Stimulated activated CD4-positive, alpha-beta T cell treated with anti-CD3 and anti-CD28 coated beads, TNF-alpha, amount 100 ng/mL, for 24 hours (primary cell): ENCODE measurements at regions not wholly inside any gene's neighbourhood (a gene's known extent, or its start where the extent isn't known, plus 50 kb on each side); places are given as distances from the start of the nearest gene placed in this dataset.

ENCODE experiments used
- DNase-seq, 3 experiments: peaks; one replicate each; pipeline ENCODE4 v3.0.0-alpha.2; 2020; ENCODE audit warnings: low read depth in 3 of 3

GRCh38 chr2:234339011-234339410, 157.9 kb downstream of the ARL4C start:
- no peak for DNase-seq

DNA sequence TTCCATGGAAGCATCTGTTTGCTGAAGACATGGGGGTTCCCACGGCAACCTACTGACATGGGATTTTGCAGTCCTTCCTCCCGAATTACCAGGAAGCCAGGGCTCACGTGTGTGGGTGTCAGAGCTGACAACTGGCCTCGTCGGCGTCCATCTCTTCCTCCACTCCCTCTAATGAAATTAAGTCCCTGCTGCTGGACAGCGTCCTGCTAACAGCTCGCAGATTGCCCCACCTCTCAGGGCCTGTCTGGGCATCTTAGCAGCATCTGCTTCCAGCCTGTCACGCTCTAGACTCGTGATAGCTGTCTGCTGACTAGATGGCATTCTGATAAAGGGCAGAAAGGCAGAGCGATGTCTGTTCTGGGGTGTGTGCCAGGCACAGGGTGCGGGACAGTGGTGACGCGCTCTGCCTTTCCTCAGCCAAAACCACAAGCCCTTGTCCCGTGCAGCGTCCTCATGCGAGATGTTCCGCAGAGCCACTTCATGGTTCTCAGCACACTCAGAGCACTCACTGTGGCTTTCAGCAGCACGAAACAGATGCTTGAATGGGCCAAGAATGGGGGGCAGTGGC, 161.1 kb downstream of the ARL4C start:
- DNase-seq = peak in 2 of 3 experiments; percentile 4 to 47

- DNase-seq = no peak
These were observed 162.1 kb downstream of the ARL4C start for GRCh38 chr2:234334756-234335155.

DNA sequence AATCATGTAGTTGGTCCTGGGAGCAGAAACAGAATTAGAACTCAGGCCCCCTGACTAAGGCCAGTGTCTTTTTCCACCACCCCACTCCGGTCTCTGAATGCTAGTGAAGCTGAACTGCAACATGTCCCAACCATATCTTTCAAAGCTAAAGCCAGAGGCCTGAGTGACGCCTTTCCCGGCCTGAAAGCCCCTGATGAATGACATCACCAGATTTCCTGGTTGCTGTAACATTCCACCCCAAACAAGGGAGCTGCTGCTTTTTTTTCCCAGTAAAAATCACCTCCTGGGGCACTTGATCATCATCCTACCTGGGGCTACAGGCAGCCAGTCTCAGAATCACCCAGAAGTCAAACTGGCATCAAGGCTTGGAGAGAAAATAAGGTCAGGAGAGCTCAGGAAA, 162.7 kb downstream of the ARL4C start:
- DNase-seq = no peak

DNA sequence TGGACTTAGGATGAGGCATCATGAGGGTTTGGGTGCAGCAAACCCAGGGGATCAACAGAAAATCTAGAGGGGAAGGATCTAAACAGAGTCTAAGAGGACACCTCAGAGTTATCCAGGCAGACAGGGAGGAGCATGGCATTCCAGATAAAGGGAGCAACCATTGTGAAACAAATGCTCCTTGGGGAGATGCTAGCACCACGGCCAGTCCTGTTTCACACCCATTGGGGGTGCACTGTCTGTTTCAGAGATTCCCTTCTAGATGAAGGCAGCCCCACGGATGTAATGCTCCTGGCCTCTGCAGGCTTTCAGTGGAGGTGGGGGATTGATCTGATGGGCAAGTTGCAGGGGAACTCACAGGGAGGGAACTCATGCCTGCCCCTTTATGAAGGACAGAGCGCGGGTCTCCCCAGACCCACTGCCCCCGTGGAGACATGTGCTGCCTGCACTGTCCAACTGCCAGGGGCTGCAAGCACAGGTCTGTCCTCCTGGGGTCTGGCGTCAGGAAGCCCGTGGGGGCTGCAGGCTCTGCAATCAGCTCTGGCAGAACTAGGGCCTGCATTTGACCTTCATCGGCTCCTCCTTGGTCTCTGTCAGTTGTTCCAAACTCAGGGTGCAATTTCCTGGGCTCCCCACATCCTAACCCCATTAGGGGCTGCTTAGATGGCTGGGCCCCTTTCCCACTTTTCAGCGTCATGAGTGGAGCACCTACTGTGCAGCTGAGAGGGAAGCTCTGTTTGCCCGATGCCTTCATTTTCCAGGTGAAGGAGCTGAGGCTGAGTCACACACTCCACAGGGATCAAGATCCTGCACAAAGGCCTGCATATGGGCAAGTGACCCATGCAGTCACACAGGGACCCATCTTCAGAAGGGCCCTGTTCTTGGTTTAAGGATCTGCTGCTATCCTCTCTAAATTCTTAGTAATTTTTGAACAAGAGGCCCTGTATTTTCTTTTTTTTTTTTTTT, 163.4 kb downstream of the ARL4C start:
- DNase-seq = no peak

GRCh38 chr2:234331966-234332365, 164.9 kb downstream of the ARL4C start:
- DNase-seq = no peak

- no peak for DNase-seq
These were observed 165.3 kb downstream of the ARL4C start for GRCh38 chr2:234331566-234331965.

GRCh38 chr2:234330902-234331301, 166.0 kb downstream of the ARL4C start:
- DNase-seq = no peak

DNA sequence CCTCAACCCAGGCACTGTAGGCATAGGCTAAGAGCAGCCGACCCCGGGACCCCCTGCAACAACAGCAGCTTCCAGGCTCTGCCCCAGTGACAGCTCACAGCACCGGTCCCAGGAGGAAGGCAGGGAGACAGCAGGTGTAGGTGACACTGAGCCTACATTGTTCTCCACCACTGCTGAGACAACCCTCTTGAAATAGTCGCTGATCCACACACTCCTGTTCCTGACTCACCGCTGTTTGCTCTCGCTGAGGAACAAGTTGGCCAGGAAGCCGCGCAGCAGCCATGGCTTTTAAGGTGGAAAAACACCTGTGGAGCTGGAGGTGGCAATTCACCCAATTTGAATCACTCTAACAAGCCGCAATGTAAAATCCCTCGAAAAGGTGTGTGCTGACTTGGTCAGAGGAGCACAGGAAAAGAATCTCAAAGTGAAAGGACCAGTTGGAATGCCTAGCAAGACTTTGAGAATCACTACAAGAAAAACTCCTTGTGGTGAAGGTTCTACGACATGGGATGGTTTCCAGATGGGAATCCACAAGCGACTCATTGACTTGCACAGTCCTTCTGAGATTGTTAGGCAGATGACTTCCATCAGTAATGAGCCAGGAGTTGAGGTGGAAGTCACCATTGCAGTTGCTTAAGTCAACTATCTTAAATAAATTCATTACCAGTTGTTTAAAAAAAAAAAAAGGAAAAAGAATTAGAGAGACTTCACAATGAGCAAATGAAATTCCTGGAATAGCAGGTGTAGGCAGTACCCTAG, 167.5 kb downstream of the ARL4C start:
- DNase-seq = no peak

DNA sequence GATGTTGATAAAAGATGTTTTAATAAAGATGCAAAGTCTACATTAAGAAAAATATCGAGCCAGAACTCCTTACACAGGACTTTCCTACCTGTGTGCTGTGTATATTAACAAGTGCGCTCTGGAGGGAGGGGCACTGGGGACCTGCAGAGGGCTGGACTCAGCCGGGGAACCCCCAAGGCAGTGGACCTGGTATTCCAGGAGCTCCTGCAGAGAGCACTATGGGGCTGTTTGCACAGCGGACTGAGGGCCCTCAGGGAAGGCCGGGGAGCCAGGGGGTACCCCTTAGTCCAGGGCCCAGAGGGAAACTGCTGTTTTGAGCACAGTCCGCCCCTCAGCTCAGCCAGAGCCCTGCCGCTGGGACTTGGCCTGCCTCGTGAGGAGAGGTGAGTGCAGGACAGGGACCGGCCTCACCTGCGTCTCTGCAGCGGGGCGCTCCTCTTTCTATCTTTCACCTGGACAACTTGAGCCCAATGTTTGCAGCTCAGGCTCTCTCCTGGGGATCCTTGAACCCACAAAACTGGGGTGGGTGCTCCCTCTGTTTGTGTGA, 168.4 kb downstream of the ARL4C start:
- no peak for DNase-seq

DNA sequence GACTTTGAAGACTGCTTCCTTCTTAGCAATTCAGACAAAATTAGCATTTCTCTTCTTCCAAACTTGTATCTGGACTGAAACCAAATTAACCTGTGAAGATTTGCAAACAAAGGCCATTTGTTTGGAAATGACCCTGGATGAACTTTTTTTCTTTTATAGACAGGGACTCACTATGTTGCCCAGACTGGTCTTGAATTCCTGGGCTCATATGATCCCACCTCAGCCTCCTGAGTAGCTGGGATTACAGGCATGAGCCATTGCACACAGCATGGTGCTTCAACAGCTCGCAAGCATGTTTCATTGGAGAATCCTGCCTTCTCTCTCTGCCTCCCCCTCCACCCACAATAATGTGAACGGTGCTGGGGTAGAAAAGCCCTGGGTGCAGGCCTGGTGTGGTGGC, 170.2 kb downstream of the ARL4C start:
- no peak for DNase-seq

- no peak for DNase-seq
These were observed 172.8 kb downstream of the ARL4C start for GRCh38 chr2:234324116-234324515.

- DNase-seq = no peak
These were observed 174.0 kb downstream of the ARL4C start for GRCh38 chr2:234322766-234323465.

DNA sequence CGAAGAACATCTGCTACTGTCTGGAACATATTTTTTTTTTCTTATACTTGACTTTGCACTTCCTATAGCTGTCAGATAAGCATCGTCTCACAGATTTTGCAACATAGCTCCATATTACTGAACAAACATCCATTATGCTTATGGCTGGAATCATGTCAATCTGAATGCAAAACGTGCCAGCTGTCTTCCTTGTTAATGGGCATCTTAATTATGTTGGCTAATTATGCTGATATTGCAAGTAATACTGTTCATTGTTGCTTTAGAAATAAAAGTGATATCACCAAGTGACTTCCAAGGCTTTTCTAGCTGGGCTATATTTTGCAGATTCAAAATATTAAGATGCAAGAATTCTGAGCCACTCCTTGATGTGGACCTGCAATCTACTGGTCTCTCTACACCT, 176.8 kb downstream of the ARL4C start:
- no peak for DNase-seq

GRCh38 chr2:234318361-234318760, 178.5 kb downstream of the ARL4C start:
- DNase-seq = no peak

GRCh38 chr2:234313558-234313957, 183.3 kb downstream of the ARL4C start:
- DNase-seq = no peak

DNA sequence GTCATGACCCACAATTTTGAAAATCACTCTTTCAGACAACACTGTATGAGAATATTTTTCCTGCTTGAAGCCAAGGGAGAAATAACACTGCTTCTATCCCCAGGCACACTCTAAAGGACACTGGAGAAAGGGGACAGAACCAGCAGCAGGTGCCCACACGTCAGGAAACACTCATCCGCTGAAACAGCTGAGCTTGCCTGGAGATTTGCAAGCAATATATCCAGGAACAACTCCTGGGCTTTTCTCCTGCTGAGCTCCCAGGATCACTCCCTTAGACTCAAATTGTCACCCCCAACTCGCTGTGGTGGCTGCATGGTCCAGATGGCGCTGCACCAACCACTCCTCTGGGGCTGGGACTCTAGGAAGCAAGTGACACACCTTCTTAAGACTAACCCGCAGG, 186.7 kb downstream of the ARL4C start:
- no peak for DNase-seq

DNA sequence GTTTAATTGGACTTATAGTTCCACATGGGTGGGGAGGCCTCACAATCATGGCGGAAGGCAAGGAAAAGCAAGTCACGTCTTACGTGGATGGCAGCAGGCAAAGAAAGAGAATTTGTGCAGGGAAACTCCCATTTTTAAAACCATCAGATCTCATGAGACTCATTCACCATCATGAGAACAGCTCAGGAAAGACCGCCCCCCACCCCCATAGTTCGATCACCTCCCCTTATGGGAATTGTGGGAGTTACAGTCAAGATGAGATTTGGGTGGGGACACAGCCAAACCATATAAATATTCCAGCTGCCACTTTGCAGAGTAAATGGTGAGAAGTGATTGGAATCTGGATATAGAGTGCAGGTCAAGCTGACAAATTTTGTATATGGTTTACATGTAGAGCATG, 187.4 kb downstream of the ARL4C start:
- DNase-seq = no peak

- DNase-seq = peak; percentile 40 to 68 (median 60)
These were observed 188.1 kb downstream of the ARL4C start for GRCh38 chr2:234308813-234309195.

GRCh38 chr2:234308073-234308812, 188.6 kb downstream of the ARL4C start:
- DNase-seq = no peak
